SK-N-SH (cell line): ENCODE measurements at regions not wholly inside any gene's neighbourhood (a gene's known extent, or its start where the extent isn't known, plus 50 kb on each side); places are given as distances from the start of the nearest gene placed in this dataset.

Source experiments
- MEF2A ChIP-seq: IDR thresholded peaks from 2 replicates; pipeline ENCODE4 v1.4.0; 2012; ENCODE audit warnings: low read depth, borderline replicate concordance
- POLR2AphosphoS5 ChIP-seq: IDR thresholded peaks from 2 replicates; pipeline ENCODE4 v1.6.1; 2012; ENCODE audit warnings: low read depth, low read length
- RXRA ChIP-seq: IDR thresholded peaks from 2 replicates; pipeline ENCODE4 v1.4.0; 2012; ENCODE audit warnings: low read depth, mild to moderate bottlenecking, borderline replicate concordance
- TF ChIP-seq, protein P1 (sequence below): fragments of 200-600 bp; sonication (generic); IDR thresholded peaks from 2 replicates; pipeline ENCODE4 v1.6.1; 2017; ENCODE audit warnings: antibody characterized with exemption, mild to moderate bottlenecking, moderate library complexity

DNA sequence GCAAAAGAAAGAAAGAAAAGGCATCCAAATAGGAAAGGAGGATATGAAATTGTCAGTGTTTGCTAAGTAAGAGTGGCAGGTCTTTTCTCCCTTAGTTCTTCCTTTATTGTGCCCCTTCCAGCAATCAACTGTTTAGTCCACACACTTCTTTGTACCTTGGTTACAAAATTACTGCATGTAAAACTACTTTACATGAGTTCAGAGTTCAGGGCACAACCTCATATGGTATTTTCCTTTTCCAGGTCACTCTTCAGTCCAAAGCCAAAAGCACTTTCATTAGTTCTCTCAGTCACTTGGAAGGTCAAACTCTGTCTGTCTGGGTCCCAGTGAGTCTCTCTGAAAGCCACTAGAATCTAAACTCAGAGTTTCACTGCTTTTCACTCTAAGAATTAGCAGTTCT is 122.5 kb upstream of the SRD5A2 start:
- TF ChIP-seq RXRA: no peak
- no peak for TF ChIP-seq MEF2A
- no peak for TF ChIP-seq POLR2AphosphoS5
- TF ChIP-seq, protein P1, sequence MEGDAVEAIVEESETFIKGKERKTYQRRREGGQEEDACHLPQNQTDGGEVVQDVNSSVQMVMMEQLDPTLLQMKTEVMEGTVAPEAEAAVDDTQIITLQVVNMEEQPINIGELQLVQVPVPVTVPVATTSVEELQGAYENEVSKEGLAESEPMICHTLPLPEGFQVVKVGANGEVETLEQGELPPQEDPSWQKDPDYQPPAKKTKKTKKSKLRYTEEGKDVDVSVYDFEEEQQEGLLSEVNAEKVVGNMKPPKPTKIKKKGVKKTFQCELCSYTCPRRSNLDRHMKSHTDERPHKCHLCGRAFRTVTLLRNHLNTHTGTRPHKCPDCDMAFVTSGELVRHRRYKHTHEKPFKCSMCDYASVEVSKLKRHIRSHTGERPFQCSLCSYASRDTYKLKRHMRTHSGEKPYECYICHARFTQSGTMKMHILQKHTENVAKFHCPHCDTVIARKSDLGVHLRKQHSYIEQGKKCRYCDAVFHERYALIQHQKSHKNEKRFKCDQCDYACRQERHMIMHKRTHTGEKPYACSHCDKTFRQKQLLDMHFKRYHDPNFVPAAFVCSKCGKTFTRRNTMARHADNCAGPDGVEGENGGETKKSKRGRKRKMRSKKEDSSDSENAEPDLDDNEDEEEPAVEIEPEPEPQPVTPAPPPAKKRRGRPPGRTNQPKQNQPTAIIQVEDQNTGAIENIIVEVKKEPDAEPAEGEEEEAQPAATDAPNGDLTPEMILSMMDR: no peak
